H1 (cell line): ENCODE measurements at regions not wholly inside any gene's neighbourhood (a gene's known extent, or its start where the extent isn't known, plus 50 kb on each side); places are given as distances from the start of the nearest gene placed in this dataset.

Source experiments
- BCL11A ChIP-seq, 2 experiments: IDR thresholded peaks; one replicate each; pipeline ENCODE4 v1.6.1; 2011; ENCODE audit warnings: low read depth in 2 of 2, low read length in 2 of 2, mild to moderate bottlenecking in 2 of 2
- CREB1 ChIP-seq: IDR thresholded peaks from 2 replicates; pipeline ENCODE4 v1.6.1; 2012; ENCODE audit warnings: inconsistent platforms
- HDAC6 ChIP-seq: IDR thresholded peaks from one replicate; pipeline ENCODE4 v1.7.1; 2012; ENCODE audit warnings: low read depth, mild to moderate bottlenecking, inconsistent platforms, low read length, moderate library complexity
- RAD21 ChIP-seq, 2 experiments: IDR thresholded peaks in 1 of 2; conservative IDR thresholded peaks in 1 of 2; 2 replicates each; pipeline ENCODE4 v1.6.1; 2011; ENCODE audit warnings: low read depth in 2 of 2, low read length in 2 of 2, improper control_type of control experiment in 1 of 2, inconsistent platforms in 1 of 2, mild to moderate bottlenecking in 1 of 2, moderate library complexity in 1 of 2
- TF ChIP-seq, protein P1 (sequence below): fragments of 300-600 bp; sonication (generic); IDR thresholded peaks from 2 replicates; pipeline ENCODE4 v1.7.1; 2012; ENCODE audit warnings: low read length, moderate library complexity, mild to moderate bottlenecking, inconsistent platforms; ENCODE audit not compliant: insufficient replicate concordance
- TF ChIP-seq, protein P2 (sequence below), 3 experiments: IDR thresholded peaks; 1 replicate in 2 of 3; 2 replicates in 1 of 3; pipeline versions ENCODE4 v1.5.1 to v1.6.1; 2011; ENCODE audit warnings: low read length in 3 of 3, mild to moderate bottlenecking in 3 of 3, inconsistent platforms in 2 of 3, low read depth in 1 of 3, moderate library complexity in 1 of 3; ENCODE audit not compliant: insufficient read depth in 1 of 3; ENCODE audit errors: control extremely low read depth in 1 of 3

GRCh38 chr7:132723506-132724081 lies 147.3 kb upstream of the PLXNA4 start (continued):
- TF ChIP-seq, protein P1, sequence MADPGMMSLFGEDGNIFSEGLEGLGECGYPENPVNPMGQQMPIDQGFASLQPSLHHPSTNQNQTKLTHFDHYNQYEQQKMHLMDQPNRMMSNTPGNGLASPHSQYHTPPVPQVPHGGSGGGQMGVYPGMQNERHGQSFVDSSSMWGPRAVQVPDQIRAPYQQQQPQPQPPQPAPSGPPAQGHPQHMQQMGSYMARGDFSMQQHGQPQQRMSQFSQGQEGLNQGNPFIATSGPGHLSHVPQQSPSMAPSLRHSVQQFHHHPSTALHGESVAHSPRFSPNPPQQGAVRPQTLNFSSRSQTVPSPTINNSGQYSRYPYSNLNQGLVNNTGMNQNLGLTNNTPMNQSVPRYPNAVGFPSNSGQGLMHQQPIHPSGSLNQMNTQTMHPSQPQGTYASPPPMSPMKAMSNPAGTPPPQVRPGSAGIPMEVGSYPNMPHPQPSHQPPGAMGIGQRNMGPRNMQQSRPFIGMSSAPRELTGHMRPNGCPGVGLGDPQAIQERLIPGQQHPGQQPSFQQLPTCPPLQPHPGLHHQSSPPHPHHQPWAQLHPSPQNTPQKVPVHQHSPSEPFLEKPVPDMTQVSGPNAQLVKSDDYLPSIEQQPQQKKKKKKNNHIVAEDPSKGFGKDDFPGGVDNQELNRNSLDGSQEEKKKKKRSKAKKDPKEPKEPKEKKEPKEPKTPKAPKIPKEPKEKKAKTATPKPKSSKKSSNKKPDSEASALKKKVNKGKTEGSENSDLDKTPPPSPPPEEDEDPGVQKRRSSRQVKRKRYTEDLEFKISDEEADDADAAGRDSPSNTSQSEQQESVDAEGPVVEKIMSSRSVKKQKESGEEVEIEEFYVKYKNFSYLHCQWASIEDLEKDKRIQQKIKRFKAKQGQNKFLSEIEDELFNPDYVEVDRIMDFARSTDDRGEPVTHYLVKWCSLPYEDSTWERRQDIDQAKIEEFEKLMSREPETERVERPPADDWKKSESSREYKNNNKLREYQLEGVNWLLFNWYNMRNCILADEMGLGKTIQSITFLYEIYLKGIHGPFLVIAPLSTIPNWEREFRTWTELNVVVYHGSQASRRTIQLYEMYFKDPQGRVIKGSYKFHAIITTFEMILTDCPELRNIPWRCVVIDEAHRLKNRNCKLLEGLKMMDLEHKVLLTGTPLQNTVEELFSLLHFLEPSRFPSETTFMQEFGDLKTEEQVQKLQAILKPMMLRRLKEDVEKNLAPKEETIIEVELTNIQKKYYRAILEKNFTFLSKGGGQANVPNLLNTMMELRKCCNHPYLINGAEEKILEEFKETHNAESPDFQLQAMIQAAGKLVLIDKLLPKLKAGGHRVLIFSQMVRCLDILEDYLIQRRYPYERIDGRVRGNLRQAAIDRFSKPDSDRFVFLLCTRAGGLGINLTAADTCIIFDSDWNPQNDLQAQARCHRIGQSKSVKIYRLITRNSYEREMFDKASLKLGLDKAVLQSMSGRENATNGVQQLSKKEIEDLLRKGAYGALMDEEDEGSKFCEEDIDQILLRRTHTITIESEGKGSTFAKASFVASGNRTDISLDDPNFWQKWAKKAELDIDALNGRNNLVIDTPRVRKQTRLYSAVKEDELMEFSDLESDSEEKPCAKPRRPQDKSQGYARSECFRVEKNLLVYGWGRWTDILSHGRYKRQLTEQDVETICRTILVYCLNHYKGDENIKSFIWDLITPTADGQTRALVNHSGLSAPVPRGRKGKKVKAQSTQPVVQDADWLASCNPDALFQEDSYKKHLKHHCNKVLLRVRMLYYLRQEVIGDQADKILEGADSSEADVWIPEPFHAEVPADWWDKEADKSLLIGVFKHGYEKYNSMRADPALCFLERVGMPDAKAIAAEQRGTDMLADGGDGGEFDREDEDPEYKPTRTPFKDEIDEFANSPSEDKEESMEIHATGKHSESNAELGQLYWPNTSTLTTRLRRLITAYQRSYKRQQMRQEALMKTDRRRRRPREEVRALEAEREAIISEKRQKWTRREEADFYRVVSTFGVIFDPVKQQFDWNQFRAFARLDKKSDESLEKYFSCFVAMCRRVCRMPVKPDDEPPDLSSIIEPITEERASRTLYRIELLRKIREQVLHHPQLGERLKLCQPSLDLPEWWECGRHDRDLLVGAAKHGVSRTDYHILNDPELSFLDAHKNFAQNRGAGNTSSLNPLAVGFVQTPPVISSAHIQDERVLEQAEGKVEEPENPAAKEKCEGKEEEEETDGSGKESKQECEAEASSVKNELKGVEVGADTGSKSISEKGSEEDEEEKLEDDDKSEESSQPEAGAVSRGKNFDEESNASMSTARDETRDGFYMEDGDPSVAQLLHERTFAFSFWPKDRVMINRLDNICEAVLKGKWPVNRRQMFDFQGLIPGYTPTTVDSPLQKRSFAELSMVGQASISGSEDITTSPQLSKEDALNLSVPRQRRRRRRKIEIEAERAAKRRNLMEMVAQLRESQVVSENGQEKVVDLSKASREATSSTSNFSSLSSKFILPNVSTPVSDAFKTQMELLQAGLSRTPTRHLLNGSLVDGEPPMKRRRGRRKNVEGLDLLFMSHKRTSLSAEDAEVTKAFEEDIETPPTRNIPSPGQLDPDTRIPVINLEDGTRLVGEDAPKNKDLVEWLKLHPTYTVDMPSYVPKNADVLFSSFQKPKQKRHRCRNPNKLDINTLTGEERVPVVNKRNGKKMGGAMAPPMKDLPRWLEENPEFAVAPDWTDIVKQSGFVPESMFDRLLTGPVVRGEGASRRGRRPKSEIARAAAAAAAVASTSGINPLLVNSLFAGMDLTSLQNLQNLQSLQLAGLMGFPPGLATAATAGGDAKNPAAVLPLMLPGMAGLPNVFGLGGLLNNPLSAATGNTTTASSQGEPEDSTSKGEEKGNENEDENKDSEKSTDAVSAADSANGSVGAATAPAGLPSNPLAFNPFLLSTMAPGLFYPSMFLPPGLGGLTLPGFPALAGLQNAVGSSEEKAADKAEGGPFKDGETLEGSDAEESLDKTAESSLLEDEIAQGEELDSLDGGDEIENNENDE, result no peak
- TF ChIP-seq CREB1, result no peak
- TF ChIP-seq BCL11A (IDR thresholded peaks at IDR 0.05; ENCODE audit: low read depth in 2 of 2, low read length in 2 of 2), result no peak
- TF ChIP-seq HDAC6, result no peak
- TF ChIP-seq RAD21 (IDR thresholded peaks at IDR 0.05 in 1 of 2, conservative IDR thresholded peaks at IDR 0.05 in 1 of 2; ENCODE audit: low read depth in 2 of 2, low read length in 2 of 2), result no peak
- TF ChIP-seq, protein P2, sequence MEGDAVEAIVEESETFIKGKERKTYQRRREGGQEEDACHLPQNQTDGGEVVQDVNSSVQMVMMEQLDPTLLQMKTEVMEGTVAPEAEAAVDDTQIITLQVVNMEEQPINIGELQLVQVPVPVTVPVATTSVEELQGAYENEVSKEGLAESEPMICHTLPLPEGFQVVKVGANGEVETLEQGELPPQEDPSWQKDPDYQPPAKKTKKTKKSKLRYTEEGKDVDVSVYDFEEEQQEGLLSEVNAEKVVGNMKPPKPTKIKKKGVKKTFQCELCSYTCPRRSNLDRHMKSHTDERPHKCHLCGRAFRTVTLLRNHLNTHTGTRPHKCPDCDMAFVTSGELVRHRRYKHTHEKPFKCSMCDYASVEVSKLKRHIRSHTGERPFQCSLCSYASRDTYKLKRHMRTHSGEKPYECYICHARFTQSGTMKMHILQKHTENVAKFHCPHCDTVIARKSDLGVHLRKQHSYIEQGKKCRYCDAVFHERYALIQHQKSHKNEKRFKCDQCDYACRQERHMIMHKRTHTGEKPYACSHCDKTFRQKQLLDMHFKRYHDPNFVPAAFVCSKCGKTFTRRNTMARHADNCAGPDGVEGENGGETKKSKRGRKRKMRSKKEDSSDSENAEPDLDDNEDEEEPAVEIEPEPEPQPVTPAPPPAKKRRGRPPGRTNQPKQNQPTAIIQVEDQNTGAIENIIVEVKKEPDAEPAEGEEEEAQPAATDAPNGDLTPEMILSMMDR (IDR thresholded peaks at IDR 0.05; ENCODE audit: control extremely low read depth in 1 of 3, insufficient read depth in 1 of 3, low read depth in 1 of 3, low read length in 3 of 3), result no peak
- TF ChIP-seq, all 59 proteins: peak for 0
